NOMO-1 treated with DMSO at 0.1 percent for 48 hours (cell line): ENCODE measurements at regions not wholly inside any gene's neighbourhood (a gene's known extent, or its start where the extent isn't known, plus 50 kb on each side); places are given as distances from the start of the nearest gene placed in this dataset.
"Not testable (repeated sequence)": the region's sequence is repeated elsewhere in the genome, so short reads cannot be mapped to it uniquely, and the experiment has no call there.

Source experiments
- DNase-seq: peaks from one replicate; lab custom pipeline; 2025; ENCODE audit not compliant: unreplicated experiment; lab: John Stamatoyannopoulos, UW

DNA sequence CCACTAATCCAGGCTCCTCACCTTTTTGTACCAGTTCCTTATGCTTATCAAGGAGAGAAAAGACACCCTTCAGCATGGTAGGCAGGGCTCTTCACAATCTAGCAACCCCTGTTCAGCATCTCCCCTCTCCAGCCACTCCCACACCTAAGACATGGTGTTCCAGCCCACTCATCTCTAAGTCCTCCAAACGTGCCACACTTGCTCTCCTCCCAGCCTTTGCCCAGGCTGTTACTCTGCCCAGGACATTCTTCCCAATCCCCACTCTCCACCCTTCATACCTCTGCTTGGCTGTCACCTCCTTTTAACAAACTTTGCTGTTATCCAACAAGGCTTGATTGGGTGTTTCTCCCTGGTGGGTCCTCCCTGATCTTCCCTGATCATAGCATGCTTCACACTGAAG is 270.6 kb upstream of the CHAC2 start:
- DNase-seq, result no peak

DNA sequence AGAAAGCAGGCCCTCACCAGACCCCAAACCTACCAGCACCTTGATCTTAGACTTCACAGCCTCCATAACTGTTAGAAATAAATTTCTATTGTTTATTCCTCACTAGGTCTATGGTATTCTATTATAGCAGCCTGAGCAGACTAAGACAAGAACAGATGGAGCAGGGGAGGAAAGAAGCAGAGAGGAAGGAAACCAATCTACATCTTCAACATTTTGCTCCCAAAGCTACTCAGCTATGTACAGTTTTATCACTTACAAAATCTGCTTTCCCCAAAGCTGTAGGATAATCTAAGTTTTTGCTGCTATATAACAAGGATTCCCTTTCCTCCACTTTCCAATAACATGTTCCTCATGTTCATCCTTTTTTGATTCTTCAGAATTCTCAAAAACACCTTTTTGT is 274.4 kb upstream of the CHAC2 start:
- DNase-seq, result no peak

DNA sequence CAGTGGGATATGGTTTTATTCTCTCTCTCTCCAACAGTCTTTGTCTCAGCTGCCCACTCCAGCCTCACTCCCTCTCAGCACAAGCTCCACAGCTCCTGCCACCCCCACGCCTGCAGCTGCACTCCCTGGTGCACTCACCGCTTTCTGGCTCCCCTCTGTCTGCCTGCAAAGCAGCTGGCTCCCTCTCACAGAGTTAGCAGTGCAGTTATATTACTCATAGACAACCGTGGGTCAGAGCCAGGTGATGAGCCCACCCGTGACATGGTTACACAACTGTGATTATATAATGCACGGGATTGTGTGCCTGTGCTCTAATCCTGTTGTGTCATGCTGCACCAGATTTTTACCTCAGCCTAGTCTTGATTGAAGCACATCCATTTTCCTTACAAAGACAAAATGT is 276.9 kb upstream of the CHAC2 start:
- no peak for DNase-seq

DNA sequence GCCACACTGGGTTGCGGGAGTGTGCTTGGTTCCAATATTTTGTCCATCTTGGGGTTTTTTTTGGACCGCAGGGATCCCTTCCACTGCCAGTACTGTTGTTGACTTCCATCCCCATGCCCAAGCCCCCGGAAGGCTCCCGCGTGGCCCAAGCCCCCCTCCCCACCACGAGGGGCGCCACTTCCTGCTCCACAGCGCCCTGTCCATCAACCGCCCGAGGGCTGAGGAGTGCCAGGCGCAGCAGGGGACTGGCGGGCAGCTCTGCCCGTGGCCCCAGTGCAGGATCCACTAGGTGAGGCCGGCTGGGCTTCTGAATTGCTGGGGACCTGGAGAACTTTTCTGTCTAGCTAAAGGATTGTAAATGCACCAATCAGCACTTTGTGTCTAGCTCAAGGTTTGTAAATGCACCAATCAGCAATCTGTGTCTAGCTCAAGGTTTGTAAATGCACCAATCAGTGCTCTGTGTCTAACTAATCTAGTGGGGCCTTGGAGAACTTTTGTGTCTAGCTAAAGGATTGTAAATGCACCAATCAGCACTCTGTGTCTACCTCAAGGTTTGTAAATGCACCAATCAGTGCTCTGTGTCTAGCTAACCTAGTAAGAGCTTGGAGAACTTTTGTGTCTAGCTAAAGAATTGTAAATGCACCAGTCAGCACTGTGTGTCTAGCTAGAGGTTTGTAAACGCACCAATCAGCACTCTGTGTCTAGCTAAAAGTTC is 281.3 kb upstream of the CHAC2 start:
- DNase-seq, result not testable (repeated sequence)

DNA sequence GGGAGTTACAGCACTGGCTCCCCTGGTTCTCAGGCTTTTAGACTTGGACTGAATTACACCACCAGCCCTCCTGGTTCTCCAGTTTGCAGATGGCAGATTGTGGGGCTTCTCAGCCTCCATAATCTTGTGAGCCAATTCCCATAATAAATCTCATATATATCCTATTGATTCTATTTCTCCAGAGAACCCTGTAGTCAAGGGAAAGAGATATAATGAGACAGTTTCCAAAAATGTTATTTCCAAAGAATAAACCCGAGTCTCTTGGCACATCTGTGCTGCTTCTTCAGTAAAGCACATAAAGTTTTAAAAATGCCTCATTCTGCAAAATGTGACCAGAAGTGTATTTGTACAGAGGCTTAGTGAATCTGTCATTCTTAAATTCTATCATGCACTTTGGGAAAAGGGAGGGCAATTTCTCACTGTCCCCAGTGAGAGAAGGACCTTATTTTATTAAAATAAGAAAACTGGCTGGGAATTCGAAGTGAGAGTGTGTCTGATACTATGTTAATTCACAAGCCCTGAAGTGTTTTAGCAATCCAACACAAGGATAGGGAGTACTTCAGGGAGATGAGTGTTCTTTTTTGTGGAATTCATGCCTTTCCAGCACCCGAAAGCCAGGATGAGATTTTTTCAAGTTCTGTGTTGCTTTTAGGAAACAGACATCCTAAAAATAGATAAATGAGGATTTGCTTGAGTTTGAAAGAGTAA is 282.4 kb upstream of the CHAC2 start:
- DNase-seq, result no peak

DNA sequence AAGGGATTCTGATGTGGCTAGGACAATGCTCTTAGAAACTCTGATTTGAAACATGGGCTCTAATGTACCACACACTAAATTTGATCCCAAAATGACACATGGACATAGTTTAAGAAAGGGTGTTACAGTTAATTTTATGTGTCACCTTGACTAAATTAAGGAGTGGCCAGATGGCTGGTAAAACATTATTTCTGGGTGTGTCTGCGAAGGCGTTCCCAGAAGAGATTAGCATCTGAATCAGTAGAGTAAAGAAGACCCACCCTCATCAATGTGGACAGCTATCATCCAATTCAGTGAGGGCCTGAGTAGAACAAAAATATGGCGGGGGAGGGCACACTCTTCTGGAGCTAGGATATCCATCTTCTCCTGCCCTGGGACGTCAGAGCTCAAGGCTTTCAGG is 283.1 kb upstream of the CHAC2 start:
- no peak for DNase-seq

DNA sequence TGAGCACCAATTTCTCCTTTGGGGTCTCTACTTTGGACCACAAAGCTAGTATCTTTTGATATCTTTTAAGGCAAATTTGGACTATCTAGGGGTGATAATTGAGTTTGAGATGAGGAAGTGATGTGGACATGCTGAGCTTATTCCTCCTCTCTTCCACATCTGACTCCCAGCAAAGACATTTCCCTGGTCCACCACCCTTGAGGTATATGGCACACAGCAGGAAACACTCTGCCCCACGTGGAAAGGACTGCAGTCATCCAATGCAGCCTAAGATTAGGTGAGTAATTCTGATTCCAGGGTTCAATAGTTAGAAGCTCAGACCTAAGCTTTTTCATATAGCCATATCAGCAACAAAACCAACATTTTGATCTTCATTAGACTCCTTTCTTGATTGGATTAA is 290.1 kb upstream of the CHAC2 start:
- no peak for DNase-seq

DNA sequence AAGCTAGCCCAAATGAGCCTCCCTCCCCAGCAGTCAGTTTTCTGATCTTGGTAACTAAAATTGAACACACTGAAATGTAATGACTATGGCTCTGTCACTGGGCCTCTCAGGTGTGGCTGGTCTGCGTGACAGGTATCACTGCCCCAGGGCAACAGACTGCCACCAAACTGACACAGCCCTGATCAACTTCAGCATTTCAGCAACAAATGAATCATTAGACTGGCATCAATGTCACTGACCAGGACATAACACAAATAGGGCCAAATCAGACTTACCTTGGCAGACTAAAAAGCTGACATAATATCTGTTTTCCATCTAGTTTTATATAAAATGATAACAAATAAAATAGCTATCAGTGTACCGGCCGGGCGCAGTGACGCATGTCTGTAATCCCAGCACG is 290.8 kb upstream of the CHAC2 start:
- no peak for DNase-seq

DNA sequence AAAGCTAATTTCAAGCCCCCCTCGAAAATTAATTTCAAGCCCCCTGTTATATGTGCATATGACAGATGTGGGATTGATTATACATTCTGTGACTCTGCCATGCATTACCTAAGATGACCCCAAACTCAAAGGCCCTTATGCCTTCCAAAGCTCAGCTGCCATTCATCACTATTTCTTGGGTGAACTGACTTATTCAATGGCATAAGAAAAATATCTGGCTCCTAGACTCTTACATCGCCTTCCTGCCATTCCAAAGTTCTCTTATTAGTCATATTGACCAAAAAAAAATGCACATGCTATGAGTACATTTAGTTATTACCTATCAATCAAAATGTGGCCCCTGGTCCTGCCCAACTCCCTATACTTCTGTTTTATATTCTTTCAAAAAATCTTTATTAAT is 291.8 kb upstream of the CHAC2 start:
- DNase-seq, result no peak

DNA sequence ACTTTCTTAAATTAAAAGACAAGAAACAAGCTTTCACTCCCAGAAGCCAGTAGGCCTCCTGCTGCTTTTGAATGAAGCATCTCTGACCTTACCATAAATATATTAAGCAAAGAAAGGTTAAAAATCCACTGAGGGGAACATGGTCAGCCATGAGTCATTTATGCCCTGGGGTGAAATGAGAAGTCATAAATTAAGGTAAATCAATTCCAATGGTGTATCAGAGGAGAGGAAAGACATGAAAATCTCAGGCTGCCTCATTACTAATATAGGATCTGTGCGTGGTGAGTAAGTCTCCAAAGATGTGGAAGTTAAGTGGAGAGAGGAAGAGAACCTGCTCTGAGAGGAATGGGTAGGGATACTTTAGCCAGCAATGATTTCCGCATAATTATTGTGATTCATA is 292.3 kb upstream of the CHAC2 start:
- DNase-seq, result no peak

DNA sequence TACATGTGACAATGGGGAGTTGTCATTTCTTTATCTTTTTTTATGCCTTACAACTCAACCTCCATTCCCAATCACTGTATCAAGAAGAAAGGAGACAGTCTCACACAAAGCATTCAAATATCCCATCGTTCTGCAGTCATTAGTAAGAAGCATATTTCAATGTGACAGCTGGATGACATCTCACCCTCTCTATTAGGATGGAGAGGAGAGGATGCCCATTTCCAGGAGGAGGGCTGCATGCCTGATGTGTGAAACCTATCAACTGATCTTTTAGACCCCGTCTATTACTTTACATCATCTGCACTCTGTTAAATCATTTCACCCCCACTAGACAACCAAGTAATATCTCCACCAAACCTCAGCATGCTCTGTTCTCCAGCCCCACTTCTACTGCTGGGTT is 292.7 kb upstream of the CHAC2 start:
- DNase-seq, result no peak

DNA sequence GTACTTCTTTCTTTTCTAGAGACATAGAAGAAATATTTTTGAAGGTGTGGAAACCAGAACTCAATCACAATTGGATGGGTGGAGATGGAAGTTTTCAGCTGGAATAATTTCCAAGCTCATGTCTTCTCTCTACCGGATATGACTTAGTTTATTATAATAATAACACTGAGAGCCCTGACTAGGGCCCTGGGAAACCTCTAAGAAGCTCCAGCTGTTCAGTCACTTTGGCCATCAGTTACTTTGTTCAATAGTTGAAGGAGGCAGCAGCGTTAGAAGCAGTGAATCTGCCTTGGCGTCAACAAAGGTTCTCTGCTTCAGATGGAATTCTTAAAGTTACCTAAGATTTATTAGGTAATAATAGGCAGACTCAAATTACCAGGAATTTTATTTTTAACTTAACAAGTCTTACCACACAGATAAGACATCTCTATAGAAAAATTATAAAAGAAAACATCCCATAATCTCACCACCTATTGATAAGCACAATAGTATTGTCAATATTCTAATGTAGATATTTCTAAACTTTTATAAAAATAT is 293.8 kb upstream of the CHAC2 start:
- no peak for DNase-seq

DNA sequence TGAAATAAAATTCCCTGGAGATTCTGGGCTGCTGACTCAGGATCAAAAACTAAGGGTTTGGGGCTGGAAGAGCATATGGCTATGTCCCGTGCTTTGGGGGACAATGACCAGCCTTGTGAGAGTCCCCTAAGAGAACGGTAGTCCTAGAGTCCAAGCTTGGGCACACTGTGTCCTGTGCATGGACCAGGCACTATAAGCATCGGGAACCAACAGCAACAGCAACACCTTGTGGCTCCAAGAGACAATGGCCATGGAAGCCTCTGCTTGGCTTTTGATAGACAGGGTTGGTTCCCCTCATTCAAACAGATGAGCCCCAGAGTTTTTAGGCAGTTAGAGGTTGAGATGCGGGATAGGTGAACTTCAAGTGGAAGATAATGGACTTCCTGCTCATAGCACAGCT is 294.4 kb upstream of the CHAC2 start:
- DNase-seq, result no peak

DNA sequence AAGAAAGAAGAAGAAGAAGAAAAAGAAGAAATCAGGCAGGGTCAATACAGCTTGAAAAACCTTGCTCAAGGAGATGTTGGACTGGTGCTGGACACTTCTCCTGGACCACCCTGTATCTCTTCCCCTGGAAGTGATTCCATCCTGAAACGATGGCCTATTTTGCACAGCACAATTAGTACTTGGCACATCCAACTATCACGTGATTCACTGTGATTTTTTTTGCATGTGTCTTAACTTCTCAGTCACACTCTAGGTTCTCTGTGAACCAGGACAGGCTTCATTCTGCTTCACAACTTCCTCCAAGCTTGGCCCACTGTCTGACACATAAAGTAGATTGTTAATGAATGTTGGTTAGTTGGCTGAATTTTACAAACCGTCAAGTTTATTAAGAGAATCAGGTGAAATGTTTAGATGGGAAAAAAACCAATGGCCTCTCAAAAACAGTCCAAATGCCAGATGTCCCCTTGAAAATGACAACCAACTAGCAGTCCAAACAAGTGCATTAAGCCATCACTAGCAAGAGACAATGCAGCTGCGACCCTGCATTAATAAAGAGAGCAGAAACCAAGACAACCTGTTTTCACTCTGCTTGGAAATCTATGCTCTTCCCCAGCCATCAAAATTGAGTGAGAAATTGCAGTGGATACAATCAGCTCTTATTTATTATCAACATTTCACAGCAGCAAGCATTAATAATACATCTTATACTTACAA is 300.0 kb upstream of the CHAC2 start:
- DNase-seq, result no peak

DNA sequence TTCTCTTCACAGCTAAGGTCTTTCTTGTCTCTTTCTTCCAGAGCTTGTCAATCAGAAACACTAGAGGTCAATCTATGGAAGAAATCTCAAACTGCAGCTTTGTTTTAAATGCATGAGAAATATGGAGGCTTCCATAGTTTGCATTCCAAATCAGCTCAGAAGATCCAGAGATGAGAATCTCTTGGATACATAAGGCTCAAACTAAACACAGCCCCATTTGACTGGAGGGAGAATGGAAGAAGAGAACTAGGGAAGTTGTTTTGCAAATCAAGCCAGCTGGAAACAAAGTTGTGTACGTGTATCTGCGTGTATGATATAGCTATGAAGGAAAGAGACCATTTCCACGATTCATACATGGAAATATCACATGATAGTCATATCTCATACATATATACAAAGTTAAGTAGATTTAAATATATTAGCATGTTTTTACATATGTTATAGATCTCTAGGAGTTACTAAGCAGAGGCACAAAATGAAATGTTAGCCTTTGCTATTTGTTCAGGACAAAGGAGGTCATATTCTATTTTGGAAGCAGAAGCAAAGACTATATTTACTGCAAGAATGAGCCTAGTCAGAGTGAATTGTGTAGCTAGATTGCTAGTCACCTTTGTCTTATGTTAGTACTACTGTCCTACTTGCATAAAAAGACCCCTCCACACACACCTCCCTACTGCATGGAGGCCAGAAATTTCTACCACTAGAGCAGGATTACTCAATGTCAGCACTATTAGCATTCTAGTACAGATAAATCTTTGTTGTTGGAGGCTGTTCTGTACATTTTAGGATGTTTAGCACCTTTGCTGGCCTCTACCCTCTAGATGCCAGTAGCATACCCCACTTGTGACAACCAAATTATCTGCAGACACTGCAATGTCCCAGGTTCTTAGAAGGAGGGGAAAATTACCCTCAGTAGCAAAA is 303.5 kb upstream of the CHAC2 start:
- no peak for DNase-seq

DNA sequence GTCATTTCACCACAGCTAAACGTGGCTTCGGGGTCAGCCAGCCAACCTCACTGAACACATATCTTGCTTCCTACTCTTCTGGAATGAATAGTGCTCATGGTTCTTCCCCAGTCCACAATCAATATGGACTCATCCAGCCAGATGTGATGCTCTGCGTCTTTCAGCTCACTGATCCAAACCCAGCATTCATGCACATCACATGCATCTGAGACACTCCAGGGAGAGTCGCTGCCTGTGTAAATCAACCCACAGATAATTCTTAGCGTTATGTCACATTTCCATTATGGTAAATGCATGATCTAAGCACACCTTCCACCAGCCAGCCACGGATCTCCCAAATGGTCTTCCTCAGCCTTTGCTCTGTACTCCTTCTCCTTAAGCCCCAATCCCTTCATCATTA is 306.7 kb upstream of the CHAC2 start:
- no peak for DNase-seq

DNA sequence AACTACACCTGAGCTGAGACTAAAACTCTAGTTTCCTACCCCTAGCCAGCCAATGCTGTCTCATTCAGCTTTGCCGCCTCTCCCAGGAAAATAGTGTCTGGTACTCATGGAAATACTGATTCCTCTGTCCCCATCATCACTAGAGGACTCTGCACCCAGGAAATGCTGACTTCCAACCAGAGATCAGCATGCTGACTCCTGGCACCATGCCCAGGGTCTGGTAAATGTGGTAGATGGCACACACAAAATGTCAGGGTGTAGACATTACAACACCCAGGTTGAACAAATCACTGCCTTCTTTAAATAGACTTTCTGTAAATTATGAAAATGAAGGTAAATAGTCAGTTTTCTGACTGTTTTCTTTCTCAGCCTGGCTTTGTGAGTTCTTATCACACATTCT is 307.3 kb upstream of the CHAC2 start:
- DNase-seq, result no peak

DNA sequence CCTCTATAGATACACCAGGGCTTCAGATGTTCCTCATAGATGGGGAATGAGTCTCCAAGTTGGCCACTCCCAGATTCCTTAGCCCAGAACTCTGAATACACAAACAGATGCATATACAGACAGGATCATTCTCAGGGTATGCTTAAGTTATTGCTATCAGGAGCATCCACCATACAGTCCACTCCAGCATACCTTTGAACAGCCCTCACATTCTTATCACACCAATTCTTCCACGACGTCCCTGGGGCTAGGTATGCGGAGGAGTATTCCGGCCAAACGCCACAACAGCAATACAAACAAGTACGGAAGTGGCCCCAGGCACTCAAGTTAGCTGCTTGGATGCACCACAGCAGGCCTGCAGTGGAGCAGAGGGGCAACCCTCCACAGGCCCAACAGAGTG is 312.5 kb upstream of the CHAC2 start:
- DNase-seq, result no peak

DNA sequence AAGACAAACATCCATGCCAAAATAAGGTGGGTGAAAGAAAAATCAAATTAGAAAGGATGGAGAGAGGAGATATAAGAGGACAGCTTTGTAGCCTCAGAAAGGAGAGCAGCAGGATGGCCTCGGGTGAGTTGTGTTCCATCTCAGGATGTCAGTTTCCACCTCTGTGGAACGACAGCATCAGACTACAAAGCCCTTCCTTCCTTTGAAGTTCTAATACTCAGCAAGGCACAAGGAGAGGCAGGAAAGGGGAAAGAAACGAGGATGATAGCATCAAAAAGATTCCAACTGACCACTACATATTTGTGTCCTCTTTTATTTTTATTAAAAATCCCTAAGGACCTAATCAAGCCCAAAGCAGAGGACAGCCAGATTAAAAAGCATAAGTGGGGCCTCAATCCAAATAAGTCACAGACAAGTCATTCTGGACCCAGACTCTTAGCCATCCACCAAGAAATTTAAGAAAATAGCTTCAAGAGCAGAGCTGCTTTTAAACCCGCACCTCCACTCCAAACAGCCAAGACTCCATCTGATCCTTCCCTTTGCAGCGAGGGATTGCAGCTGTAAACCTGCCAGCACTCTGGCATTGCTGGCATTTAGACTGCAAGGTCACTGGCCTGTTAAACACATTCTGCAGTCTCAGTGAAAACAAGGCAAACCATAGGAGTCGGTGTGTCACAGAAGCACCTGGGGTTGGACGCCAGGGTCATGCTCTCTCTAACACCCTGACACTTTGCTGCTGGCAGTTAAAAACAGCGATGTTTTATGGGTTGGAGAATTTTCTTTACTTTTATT is 314.5 kb upstream of the CHAC2 start:
- DNase-seq, result no peak

DNA sequence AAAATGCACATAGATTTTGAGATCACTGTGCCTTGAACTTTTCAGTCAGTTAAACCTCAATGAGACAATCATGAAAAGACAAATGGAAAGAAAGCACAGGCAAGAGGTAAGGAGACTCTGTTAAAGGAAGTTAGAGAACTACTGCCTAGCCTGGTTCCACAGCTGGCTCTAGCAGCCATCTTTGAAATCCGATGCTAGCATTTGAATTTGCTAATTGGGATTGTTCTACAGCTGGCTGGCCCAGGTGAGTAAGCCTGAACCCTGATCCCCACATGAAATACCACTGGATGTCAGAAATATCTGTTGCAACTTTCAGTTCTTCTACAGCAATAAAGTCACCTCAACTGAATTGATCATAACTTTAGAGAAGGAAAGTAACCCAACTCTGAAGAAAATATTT is 315.2 kb upstream of the CHAC2 start:
- no peak for DNase-seq
